SW480 (cell line): ENCODE measurements at regions not wholly inside any gene's neighbourhood (a gene's known extent, or its start where the extent isn't known, plus 50 kb on each side); places are given as distances from the start of the nearest gene placed in this dataset.

Source experiments
- DNase-seq: peaks from one replicate; pipeline ENCODE4 v3.0.0-alpha.2; 2016; ENCODE audit warnings: low spot score

DNA sequence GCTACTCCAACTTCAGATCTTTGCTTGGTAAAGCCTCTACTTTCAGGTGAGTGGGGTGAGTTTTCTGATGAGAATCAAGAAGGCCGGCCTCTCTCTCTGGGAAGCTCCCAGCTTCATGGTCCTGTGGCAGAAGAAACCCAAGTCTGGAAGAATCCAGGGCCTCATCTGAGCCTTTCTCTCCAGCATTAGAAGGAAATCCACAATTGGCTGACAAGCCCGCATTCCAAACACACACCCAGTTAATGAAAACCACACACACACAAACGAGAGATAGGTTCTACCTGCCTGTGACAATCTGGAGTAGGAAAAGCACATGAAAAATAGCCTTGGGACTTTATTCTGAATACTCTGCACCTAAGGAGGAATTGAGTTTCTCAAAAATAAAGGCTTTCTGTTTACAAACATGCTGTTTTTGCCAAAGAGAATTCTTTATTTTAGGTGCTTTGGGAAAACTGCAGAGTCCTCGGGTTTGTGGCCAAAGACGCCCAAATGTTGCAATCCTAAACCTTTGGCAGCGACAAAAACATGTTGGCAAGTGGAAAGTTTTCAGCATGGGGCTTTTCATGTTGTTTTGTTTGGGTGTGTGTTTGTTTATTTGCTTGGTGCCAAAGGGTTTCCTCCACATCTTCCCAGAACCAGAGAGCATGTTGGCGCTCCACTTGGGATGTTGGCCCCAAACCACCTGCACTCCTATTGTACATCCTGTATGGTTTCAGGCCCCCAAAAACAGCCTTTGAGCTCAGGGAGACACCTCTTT, 216.2 kb downstream of the SETD4 start:
- DNase-seq: peak; percentile 23

DNA sequence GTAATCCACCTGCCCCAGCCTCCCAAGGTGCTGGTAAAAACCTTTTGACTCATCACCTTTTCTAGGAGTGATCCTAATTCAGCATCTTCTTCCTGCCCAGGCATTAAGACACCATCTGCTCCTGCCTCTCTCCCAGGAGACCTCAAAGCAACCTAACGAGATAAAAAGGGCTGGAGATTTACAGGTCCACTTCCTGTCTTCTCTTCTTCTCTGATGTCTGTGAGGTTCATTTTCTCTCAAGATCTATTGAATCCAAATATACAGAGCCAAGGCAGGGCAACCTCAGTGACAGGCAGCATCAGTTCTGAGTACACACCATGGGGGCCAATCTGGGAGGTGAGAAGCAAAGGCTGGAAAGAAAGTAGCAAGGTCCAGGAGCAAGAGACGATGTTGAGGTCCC, 219.4 kb downstream of the SETD4 start:
- no peak for DNase-seq

GRCh38 chr21:35840197-35840799, 220.0 kb downstream of the SETD4 start:
- DNase-seq: peak; percentile 84

DNA sequence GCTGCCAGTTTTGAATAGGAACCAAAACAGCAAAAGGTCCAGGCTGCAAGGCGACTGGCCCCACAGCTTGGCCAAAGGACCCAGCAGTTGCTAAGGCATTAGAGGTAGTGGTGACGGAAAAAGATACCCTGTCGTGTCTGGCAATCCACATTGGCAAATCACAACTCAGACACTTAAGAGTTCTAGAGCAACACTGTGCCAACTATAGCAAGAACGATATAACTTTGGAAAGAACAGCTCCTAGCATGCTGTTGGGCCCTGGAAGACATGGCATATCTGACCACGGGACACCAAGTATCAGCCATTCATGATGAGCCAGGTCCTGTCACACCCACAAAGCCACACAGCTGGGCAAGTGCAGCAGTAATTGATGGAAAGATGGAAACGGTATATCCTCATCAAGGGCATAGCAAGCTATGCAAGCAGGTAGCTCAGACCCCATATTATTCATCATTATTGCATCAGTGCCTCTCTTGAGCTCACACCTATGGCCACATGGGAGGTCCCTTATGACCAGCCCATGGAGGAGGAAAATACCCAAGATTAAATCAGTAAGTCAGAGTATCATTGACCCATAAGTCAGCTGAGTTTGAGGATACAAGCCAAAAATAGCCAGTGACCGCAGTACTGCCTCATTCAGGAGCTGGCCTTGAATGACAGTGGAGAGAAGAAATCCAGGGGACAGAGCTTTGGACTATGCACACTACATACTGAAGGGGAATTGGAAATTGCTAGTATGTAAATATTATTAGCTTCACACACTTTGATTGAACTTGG, 221.2 kb downstream of the SETD4 start:
- DNase-seq: no peak

- DNase-seq: no peak
These were observed 222.0 kb downstream of the SETD4 start for GRCh38 chr21:35838350-35838749.

DNA sequence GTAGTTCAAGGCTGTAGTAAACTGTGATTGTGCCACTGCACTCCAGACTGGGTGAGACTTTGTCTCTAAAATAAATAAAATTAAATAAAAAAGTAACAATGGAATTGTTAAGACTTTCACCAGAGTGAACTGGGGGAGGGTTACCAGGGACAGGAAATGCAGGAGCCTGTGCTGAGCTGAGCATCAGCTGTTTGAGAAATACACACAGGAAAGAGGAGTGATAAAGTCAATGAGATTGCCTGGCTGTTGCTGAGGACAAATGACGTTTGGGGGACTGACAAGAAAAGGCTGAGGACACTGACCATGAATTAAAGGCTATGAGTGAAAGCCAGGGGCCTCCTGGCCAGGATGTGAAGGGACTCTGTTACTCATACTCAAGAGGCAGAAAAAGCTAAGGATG, 226.3 kb downstream of the SETD4 start:
- DNase-seq: no peak

- no peak for DNase-seq
These were observed 226.9 kb downstream of the SETD4 start for GRCh38 chr21:35833388-35833787.

DNA sequence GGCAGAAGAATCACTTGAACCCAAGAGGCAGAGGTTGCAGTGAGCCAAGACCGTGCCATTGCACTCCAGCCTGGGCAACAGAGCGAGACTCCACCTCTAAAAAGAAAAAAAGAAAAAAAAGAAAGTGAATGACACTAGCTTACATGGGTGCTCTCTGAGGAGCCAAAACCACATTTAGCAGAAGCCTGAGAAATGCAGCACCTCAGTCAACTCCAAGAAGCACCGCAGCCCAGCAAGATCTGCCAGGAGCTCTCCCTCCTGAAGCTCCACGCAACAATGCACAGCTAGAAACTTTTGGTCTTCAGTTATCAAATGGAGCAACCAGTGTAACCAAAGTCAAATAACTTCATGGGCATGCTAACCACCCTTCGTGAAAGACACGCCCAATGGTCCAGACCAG, 229.1 kb downstream of the SETD4 start:
- no peak for DNase-seq

DNA sequence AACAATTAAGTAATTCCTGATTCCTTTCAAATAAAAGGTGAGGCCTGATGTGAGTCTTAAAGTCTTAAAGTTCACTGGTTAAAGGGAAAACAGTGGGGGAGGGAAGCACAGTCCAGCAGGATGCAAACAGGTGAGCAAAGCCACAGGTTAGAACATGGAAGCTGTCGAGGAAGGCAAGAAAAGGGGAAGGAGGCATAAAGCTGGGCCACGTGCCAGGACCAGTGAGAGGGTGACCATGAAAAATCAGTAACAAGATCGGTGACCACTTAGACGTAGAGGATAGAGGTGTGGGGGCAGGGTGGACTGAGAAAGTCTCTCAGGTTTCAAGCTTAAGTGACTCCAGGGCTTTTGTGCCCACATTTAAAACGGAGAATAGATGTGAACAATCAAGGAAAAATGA, 231.3 kb downstream of the SETD4 start:
- no peak for DNase-seq

GRCh38 chr21:35828161-35828560, 232.2 kb downstream of the SETD4 start:
- peak; percentile 56 for DNase-seq

GRCh38 chr21:35827004-35827403, 233.3 kb downstream of the SETD4 start:
- DNase-seq: peak; percentile 94

- no peak for DNase-seq
These were observed 234.7 kb downstream of the SETD4 start for GRCh38 chr21:35825370-35826353.

DNA sequence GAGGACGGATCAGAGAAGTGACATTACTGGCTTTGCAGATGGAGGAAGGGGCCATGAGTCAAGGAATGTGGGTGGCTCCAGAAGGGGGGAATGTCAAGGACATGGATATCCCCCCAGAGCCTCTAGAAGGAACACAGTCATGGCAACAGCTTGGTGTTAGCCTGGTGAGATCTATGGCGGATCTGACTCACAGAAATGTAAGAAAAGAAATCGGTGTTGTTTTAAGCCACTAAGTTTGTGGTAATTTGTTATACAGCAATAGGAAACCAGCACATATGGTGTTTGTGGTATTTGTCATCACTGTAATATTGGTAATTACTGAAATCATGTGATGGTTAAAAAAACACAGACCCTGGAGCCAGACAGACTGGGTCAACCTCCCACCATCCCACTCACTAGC, 236.2 kb downstream of the SETD4 start:
- DNase-seq: no peak

DNA sequence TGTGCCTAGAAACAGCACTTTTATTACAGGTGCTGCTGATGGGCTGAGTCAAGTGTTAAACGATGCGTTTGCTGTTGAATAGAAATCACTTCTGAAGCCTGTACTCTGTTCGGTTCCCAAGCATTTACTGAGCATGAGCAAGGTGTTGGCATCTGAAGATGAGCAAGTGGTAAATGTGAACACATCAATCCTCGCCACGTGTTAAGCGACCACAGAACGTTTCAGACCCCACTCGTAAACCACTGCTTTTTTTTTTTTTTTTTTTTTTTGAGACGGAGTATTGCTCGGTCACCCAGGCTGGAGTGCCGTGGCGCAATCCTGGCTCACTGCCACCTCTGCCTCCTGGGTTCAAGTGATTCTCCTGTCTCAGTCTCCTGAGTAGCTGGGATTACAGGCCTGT, 241.2 kb downstream of the SETD4 start:
- no peak for DNase-seq

- DNase-seq: no peak
These were observed 241.7 kb downstream of the SETD4 start for GRCh38 chr21:35818597-35818996.

- no peak for DNase-seq
These were observed 245.3 kb downstream of the SETD4 start for GRCh38 chr21:35814858-35815619.

- DNase-seq: no peak
These were observed 247.6 kb downstream of the SETD4 start for GRCh38 chr21:35812679-35813078.

DNA sequence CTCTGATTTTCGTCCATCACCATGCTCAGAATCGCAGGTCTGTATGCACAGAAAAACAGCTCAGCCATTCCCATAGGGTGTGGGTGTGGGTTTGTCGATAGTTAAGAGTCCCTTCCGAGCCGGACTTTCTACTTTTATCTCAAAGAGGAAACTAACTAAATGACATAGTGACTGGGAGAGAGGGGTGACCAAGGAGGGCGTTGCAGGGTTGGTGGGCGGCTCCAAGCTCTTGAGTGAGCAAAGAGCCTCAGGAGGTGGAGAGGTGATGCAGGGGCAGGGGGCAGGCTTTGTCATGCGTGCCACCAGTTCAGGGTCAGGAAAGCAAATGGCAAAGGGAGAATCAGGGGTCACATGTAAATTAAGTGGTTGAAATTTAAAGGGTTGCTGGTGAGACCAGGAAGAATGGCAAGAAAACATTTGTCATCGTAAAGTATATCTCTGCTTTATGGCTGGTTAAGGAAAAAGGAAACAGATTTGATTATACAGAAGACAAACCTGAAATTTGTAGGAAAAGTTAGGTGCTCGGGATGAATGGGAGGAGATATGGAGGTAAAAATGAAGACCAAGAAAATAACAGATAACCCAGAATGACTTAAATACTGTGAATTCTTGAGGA, 249.0 kb downstream of the SETD4 start:
- DNase-seq: no peak

DNA sequence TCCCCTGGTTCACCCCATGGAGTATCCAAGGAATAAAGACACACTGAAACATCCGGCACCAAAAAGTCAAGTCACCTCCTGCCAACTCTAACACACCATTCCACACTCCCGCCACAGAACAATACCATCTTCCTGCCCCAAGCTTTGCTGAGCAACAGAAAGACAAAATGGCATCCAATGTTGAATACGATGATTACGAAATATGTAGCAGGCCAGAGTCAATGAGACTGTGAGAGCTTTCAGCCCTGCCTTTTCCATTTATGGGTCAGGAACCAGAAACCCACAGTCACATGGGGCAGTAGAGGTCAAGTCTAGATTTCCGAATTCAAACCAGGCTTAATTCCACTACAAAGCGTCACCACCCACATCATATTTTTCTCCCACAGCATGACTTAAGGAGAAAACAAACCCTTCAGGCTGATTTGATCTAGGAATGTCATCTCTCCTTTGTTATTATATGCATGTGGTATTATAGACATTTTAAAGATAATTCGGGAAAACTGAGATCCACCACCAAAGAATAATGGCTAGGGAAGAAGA, 249.8 kb downstream of the SETD4 start:
- no peak for DNase-seq

DNA sequence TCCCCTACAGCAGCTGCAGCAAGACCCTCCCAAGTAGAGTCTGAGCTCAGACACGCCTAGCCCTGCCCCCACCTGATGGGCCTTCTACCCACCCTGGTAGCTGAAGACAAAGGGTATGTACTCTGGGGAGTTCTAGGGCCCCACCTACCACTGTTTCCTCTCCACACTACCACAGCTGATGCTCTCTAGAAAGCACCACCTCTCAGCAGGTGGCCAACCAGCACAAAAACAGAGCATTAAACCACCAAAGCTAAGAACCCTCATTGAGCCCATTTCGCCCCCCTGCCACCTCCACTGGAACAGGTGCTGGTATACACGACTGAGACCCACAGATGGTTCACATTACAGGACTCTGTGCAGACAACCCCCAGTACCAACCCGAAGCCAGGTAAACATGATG, 258.9 kb downstream of the SETD4 start:
- DNase-seq: no peak
